GM06990 (cell line): ENCODE measurements at regions not wholly inside any gene's neighbourhood (a gene's known extent, or its start where the extent isn't known, plus 50 kb on each side); places are given as distances from the start of the nearest gene placed in this dataset.

ENCODE experiments used
- DNase-seq: peaks from one replicate; pipeline ENCODE4 v3.0.0-alpha.2; 2011; ENCODE audit not compliant: insufficient read length; ENCODE audit errors: extremely low read depth
- H3K27me3 ChIP-seq: replicated peaks from 2 replicates; pipeline ENCODE4 v1.6.0; 2011; ENCODE audit warnings: low read length; ENCODE audit not compliant: control insufficient read depth, insufficient read depth
- H3K36me3 ChIP-seq: 2 replicates; pipeline ENCODE4 v1.5.1; 2011; ENCODE audit warnings: low read length; ENCODE audit not compliant: control insufficient read depth, insufficient read depth
- H3K4me3 ChIP-seq: replicated peaks from 2 replicates; pipeline ENCODE4 v1.5.1; 2011; ENCODE audit warnings: low read depth, mild to moderate bottlenecking, control low read depth, low read length
- CTCF ChIP-seq: IDR thresholded peaks from 2 replicates; pipeline ENCODE4 v1.5.1; 2011; ENCODE audit warnings: low read length, control low read depth, mild to moderate bottlenecking, inconsistent platforms; ENCODE audit not compliant: insufficient read depth, poor library complexity, severe bottlenecking

GRCh38 chr7:145065473-145065872 is 229.6 kb upstream of the TPK1 start:
- Histone ChIP-seq H3K27me3 (no peaks in the 10 kb centered on the region), H3K4me3 (no peak overlapping the region), H3K36me3 (no peaks in the 10 kb centered on the region)
- no peak for DNase-seq
- no peak for TF ChIP-seq CTCF

- H3K36me3 ChIP-seq, result no peaks in the 10 kb centered on the region
- no peak for DNase-seq
- TF ChIP-seq CTCF, result no peak
- H3K4me3 ChIP-seq, result no peak overlapping the region
- no peaks in the 10 kb centered on the region for H3K27me3 ChIP-seq
Measured at GRCh38 chr7:145064114-145064513, 228.3 kb upstream of the TPK1 start.

GRCh38 chr7:145053781-145054180 is 217.9 kb upstream of the TPK1 start:
- no peak overlapping the region for H3K4me3 ChIP-seq
- TF ChIP-seq CTCF, result no peak

GRCh38 chr7:145050415-145050814 is 214.6 kb upstream of the TPK1 start:
- H3K27me3 ChIP-seq, result no peaks in the 10 kb centered on the region
- no peak overlapping the region for H3K4me3 ChIP-seq
- DNase-seq, result no peak
- TF ChIP-seq CTCF, result no peak
- H3K36me3 ChIP-seq, result no peaks in the 10 kb centered on the region

More at GRCh38 chr7:145053781-145054180, 217.9 kb upstream of the TPK1 start:
- no peaks in the 10 kb centered on the region for H3K36me3 ChIP-seq
- DNase-seq, result no peak
- H3K27me3 ChIP-seq, result no peaks in the 10 kb centered on the region

- peak; percentile 9 for DNase-seq
- Histone ChIP-seq H3K36me3 (no peaks in the 10 kb centered on the region), H3K4me3 (no peak overlapping the region), H3K27me3 (no peaks in the 10 kb centered on the region)
- peak; percentile 71 for TF ChIP-seq CTCF
Measured at GRCh38 chr7:145036604-145037405, 201.0 kb upstream of the TPK1 start.
